Posterior vena cava (tissue), 2 donors: ENCODE measurements at regions not wholly inside any gene's neighbourhood (a gene's known extent, or its start where the extent isn't known, plus 50 kb on each side); places are given as distances from the start of the nearest gene placed in this dataset.

Experiments used
- DNase-seq: peaks from one replicate; pipeline ENCODE4 v3.0.0-alpha.2; 2020; ENCODE audit warnings: low spot score
- intact Hi-C, 2 donors: fragments of 100-400 bp; cut with DNase I; formaldehyde crosslinking; loops; one replicate each; pipeline versions ENCODE4 v1.14.1 to v1.14.2; 2022 to 2023
- donor health status: DM: yes; HTN: yes; CAD: no.
- donor health status: DM: yes; HTN: yes; CAD: no.

DNA sequence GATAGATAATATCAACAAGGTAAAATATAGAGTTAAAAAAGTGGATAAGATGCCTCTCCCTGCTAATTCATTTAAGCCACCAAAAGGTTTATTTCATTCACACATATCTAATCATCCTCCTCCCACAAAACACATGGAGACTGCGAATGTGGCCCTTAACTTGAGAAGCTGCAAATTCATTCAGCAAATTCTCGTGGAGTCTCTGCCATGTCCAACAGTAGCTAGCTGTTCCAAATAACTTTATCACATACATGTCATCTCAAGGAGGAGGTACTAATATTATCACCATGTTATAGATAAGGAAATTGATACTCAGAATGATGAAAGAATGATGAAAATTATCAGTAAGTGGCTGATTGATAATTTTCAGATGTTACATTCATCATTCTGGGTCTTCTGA is 950.2 kb downstream of the CDH11 start:
- intact Hi-C loops = no loop called here
- DNase-seq = no peak

DNA sequence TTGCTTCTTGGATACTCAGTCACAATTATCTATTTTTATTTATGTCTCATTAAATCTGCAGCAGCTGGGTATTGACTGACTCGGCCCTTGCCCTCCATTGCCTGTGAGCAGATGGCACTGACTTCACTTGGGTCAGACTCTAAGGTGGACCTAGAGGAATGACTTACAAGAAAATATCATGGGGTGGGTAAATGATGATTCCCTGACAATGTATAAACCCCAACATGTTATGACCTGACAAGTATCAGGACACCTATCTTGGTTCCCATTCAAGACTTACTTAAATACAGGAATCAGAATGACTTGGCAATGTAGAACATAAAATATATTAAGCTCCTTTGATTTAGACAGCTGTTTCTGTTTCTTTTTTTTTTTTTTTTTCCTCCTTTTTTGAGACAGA is 953.5 kb downstream of the CDH11 start:
- intact Hi-C loops = no loop called here
- no peak for DNase-seq

DNA sequence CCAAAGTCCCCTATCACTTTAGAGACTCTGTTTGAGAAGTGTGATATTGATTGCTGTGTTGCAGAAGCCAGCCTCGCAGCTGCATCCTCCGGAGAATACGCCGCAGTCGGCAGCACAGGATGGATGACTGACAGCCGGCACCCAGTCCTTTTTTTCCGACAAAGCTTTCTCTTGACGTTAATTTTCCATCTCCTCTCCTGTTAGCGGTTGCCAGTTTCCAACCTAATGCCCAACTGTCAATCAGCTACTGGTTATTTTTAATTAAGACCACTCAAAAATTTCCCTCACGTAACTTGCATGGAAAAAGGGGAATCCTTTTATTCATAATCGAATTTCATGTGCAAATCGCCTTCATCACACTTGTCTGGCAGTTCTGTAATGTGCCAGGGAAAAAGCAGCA is 953.9 kb downstream of the CDH11 start:
- intact Hi-C loops = no loop called here
- no peak for DNase-seq

DNA sequence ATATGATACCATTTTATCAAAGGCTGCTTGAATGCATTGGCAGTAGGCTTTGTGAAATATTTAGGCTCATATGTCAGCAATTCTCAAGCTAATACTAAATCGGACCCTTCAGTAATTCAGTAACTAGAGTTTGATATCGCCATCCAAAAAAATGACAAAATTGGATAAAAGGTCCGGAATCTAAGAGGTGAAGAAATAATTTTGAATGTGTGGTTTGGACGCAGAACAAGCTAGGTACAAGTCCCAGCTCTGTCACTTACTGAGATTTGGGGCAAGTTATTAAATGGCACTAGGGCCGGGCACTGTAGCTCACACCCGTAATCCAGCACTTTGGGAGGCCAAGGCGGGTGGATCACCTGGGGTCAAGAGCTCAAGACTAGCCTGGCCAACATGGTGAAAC is 956.5 kb downstream of the CDH11 start:
- intact Hi-C loops = no loop called here
- DNase-seq = no peak

DNA sequence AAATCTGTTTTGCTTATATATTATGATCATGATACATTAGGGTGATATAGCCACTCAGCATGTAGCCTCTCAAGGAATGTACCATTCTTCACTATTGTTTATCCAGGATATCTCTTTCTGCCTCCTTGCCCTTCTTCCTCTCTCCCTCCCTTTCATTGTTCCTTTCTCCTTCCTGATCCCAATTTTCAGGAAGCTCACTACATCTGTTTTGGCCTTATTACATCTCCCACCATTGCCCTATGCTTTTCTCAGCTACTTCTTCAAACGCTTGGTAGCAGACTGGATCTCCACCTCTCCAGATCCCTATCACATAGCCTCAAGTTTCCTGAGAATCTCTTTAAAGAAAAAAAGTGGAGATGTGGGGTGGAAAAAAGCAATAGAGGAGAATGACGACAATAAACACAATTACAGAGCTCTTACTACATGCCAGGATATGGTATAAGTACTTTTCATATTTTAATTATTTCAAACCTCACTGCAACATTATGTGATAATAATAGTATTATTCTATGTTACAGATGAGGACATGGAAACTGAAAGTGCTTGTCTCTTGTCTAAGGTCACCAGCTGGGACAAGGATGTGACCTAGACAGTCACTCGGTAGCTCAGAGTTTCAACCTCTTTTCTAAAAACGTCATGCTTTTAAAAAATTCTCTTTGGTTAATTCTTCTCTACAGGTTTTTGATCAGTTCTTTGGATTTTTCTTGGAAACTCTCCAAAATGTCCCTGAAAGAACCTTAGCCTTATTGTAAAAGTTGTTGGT is 959.1 kb downstream of the CDH11 start:
- DNase-seq = no peak
- intact Hi-C loops = no loop called here

DNA sequence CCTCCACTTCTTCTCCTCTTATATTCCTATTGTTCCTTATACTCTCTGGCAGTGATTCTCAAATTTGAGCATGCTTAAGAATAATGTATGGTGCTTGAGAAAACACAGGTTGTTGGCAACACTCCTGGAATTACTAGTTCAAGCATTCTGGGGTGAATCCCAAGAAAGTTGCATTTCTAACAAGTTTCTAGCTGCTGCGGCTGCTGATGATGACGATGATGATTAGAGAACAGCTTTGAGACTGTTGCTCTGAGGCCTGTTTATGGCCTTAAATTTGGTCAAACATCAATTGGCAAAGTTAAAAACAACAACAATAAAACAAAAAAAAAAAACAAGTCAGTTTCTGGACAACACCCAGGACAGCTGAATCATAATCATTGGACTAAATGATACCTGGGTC is 961.9 kb downstream of the CDH11 start:
- no peak for DNase-seq
- intact Hi-C loops = no loop called here

DNA sequence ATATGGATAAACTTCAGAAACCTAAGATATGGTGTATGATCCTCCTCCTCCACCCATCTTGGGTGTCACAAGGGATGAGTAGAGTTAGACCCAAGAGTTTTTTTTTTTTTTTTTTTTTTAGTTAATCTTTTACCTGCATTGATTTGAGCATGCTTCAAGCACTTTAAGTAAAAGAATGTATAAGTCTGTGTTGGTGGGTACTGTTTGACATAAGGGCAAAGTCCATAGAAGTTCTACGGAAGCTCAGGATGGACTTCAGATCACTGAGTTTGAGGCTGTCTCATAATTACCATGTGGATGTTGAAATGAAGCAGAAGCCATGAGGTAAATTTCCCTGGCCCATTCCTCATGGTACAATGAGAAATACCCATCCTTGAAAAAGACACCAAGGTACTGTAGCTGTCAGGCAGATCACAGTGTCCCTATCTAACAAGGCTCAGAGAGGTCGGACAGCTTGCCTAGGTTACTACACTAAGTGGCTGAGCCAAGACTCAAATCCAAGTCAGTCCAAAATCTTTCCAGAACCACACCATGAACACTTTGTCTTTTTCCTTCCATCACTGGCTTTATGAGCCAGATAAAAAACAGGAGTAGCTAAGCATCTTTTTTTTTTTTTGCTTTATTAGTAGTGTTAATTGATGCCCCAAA is 962.8 kb downstream of the CDH11 start:
- intact Hi-C loops = no loop called here

DNA sequence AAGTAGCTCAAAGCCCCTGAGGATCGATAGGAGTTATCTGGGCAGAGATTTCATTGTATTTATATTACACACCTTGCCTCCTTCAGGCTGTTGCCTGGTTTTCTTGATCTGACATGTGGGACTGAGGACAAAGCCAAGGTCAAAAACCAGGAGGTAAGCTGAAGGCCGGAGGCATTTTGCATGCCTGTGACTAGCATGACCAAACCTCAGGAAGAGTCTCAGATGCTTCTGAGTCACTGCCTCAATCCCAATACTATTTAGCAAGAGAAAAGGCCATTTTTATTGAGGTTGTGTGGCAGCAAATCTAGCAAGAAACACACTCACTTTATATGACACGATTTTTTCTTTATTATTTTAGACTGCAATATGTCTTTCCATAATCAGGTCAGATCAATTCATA is 968.1 kb downstream of the CDH11 start:
- no peak for DNase-seq
- intact Hi-C loops = loop anchor here in 1 of 2 donors (5.0 kb wide), 1 partner anchor 964 kb away; no protein-coding TSS in a partner anchor

More for the DNA sequence above, 962.8 kb downstream of the CDH11 start:
- no peak for DNase-seq

DNA sequence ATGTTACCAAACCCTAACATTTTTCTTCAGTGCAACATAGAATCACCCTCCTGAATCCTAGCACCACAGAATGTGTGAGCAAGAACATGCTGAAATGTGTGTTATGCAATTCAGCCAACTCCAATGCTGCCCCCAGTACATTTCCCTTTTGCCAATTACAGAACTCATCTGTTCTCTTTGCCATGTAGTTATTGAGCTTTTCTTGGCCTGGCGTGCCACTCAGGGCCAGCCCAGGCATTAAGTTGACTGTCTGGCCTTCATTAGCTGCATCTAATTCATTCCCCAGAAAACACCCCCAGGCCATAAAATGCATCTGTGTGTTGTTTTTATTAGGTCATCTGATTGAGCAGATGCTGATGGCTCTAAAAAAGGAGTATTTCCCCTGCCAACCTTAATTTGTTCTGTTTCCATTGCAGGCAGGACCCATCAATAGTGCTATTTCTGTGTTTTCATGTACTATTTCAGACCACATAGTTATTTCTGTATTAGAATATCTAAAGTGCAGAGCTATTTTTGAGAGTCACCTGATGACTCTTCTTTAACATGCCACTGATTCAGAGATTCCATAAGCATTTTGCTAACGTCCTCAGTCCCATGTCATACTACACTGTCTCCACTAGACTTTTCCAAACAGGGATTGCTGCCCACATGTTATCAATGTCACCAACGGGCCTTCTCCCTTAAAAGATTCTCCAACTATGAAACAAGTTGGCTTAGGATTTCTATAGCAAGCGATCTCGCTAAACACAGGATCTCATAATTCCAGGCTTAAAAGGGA is 969.7 kb downstream of the CDH11 start:
- no peak for DNase-seq
- intact Hi-C loops = loop anchor here in 1 of 2 donors (5.0 kb wide), 1 partner anchor 965 kb away; no protein-coding TSS in a partner anchor

DNA sequence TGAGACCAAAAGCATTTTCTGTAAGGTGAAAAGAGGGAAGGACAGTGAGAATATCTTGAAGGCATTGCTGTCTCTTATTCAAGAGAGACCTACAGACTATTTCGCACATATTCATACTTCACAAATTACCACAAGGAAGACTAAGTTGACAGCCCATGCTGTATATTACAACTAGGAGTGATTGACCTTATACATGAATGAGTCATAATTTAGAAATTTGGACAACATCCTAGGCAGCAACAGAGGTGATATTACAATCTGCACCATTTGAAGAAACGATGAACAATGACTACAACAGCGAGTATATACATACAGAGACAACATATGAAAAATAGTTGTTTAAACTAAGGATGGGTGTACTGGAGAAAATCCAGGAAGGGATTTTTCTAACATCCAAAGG is 971.7 kb downstream of the CDH11 start:
- intact Hi-C loops = loop anchor here in 1 of 2 donors (5.0 kb wide), 1 partner anchor 967 kb away; no protein-coding TSS in a partner anchor
- no peak for DNase-seq

DNA sequence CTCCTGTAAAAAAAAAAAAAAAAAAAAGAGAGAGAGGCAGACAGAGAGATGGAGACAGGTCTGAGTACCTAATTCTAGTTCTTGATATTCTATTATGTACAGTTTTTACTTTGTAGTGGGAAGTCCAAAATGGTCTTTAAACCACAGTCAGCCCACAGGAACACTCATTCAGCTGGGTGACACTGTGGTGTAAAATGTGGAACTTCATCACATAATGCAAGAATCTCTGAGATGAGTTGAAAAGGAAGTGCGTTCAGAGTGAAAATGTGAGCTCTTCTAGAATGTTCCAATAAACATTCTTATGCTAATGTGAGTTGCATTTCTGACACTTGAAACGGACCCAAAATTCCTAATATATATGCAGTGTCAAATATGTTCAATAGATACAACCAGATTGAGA is 972.1 kb downstream of the CDH11 start:
- DNase-seq = no peak
- intact Hi-C loops = loop anchor here in 1 of 2 donors (5.0 kb wide), 1 partner anchor 968 kb away; no protein-coding TSS in a partner anchor

DNA sequence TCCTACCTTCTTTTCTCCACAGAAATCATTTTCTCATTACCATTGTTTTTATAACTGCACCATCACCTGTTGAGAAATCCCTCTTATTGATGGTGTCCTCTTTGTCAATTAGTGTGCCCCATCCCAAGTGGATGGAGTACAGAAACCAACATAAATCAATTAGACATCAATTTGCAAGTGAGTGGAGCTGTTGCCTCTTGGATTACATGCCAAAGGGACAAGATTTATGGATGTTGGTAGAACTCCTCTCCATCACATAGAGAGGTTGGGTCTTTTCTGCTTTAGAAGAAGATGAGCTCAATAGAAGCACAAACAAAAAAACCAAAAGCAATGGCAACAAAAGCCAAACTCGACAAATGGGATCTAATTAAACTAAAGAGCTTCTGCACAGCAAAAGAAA is 973.5 kb downstream of the CDH11 start:
- DNase-seq = no peak
- intact Hi-C loops = no loop called here

DNA sequence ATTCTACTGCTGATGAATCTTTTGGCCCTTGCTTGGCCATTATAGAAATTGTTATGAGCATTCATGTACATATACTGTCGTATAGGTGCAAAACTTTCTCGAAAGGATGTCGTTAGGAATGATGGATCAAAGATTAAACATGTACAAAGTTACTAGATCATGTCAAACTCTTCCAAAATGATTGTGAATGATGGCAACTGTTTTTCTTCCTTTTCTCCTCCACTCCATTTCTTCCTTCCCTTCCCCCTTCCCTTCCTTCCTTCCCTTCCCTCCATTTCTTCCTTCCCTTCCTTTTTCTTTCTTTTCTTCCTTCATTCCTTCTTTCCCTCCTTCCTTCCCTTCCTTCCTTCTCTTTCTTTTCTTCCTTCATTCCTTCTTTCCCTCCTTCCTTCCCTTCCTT is 973.9 kb downstream of the CDH11 start:
- DNase-seq = no peak
- intact Hi-C loops = no loop called here

DNA sequence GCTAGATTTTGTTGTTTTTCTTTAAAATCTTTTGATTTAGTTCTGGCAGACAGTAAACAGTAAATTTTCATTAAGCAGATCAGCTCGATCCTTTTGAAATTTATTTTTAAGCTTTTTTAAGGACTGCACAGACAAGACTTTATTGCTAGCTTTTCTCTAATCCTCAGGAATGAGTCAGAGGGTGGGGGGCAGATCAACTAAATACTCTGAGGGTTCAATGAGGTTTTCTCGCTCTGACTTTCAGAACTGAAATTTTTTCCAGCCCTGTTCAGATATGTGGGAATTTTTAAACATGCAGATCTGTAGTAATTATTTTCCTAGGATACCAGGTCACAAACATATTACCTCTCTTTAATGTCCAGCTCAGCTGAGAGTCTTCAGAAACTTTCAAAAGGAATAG is 977.2 kb downstream of the CDH11 start:
- intact Hi-C loops = no loop called here
- DNase-seq = no peak

DNA sequence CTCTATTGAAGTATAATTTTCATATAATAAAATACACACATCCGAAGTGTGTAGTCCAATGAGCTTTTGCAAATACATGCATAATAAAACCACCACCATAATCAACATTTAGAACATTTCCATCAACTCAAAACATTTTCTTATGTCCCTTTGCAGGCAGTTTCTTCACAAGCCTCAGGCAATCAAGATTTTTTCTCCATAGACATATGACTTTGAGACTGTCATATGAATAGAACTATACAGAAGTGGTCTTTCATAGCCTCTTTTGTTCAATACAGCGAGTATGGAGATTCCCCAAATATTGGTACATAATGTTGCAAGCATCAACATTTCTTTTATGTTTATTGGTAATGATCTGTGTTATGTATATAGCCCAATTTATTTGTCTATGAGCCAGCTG is 983.2 kb downstream of the CDH11 start:
- intact Hi-C loops = no loop called here
- no peak for DNase-seq

DNA sequence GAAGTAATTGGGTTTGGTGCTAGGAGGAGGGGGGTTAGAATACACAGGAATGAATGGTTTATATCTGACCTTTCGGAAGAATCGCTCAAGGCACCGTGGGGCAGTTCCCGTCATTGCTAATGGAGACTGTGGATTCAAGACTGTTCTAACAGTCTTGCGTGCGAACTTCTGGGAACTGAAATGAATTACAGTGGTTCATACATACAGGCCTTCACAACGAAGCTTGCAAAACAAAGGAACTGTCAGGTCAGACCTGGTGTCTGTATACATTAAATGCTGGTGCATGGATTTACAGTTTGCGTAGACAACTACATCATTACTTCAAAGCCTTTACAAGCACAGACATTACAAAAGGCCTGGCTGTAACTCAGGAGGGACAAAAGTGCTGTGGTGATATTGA is 983.9 kb downstream of the CDH11 start:
- intact Hi-C loops = no loop called here
- DNase-seq = no peak

DNA sequence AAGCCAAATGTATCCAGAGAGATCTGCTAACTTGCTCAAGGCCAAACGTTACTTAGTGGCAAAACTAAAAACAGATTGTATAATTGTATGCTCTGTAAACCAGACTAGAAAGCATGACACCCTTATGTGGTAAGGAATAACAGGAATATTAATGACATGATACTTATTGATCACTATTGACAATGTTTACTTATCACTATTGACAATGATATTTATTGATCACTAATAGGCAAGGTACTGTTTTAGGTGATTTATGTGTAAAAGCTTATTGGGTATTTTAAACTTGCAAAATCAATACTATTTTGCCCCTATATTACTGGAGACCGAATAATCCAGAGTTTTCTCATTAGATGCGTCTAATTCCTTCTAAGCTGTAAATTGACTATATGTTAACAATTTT is 985.1 kb downstream of the CDH11 start:
- intact Hi-C loops = no loop called here
- no peak for DNase-seq

DNA sequence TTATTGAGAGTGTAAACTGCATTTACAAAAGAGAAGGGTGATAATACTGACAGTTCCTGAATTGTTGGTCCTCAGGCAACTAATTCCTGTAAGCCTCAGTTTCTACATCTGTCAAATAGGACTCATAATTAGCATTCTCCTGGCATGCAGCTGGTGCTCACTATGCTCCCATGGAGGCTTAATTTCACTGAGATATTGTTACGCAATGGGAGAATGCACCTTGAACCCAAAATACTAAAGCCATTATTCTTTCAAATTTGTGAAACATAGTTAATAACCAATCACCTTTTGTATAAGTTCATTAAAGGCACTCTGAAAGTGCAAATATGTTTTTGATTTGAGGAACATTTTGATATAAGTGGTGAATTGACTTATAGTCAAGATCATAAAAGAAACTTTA is 985.5 kb downstream of the CDH11 start:
- no peak for DNase-seq
- intact Hi-C loops = no loop called here

DNA sequence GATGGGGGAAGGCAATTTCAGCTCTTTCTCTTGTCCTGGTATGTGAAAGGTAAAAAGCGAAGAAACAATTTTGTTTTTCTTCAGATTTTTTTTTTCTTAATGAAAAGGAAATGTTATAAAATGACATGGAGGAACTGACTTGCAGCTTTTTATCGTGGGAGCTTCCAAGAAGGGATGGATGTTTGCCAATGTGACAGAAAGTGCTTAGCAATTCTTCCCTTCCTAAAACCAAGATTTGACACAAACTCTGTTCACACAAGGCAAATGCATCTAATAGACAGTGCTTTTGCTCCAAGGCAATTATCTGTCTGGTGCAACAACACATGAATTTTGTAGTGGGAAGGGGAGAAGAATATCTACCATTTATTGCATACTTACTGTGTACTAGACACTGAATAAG is 988.5 kb downstream of the CDH11 start:
- intact Hi-C loops = no loop called here
- DNase-seq = no peak

DNA sequence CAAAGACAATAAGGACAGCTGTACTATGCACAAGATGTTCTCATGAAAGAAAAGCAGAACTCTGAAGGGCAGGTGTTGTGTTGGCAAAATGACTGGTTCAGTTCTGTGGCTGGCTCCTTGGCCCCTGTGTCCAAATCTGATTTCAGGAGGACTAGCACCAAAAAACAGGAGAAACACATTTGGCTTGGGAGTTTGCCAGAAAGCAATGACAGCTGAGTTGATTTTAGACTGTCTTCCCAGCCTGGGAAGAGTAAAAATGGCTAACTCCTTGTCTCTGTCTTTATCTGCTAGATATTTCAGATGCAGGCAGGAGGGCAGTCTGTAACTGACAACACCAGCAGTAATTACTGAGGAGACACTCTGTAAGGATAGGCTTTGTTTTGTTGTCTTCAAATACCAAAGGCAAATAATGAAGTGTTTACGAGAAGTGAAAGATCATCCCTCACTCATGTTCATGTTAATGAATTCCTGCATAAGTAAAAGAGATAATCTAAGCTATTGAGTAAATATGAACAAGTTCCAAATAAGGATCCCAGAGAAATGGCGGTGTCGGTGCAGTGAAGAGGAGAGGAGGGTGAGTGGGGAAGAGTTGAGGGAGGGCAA is 989.0 kb downstream of the CDH11 start:
- intact Hi-C loops = no loop called here
- DNase-seq = no peak
